ENCODE measurements at regions not wholly inside any gene's neighbourhood (a gene's known extent, or its start where the extent isn't known, plus 50 kb on each side); places are given as distances from the start of the nearest gene placed in this dataset.

DNA sequence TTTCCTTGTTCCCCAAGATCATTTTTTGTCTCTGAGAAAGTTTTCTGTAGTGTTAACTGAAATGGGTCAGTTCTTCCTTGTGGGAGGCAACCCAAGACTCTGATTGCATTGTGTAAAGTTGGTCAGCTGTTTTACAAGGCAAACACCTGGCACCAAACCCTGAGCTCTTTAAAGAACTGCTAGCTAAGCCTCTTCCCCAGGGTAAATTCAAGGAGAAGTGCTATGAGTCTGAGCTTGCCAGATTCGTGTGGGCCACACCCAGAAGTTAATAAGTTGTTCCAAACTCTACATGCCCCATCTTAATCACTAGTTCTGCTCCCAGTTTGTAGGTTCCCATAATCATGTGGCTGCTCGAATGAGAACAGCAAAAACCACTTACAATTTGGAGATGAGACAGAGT lies 214.5 kb downstream of the BTG1 start:
- no peak for TF ChIP-seq CTCF (IDR thresholded peaks at IDR 0.05; ENCODE audit: low read depth, low read length)
- DNase-seq (ENCODE audit: extremely low read depth, low read depth), result no peak

DNA sequence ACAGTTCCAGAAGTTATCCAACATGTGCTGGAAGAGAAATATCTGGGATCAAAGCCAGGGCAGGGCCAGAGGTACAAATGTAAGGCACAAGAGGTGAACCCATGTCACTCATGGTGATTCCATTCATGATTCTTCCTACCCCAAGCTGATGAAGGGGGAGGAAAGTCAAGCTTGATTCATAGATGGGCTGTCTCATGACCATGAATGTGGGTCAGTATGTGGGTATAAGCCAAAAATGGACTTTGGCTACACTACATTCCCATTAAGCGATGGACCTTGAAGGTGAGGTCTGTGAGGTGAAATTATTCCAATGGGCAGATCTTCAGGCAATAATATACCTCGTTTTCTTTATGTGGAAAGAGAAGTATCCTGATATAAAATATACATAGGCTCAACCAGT lies 217.1 kb downstream of the BTG1 start:
- no peak for DNase-seq (ENCODE audit: extremely low read depth, low read depth)

GRCh38 chr12:91926848-91927247 lies 218.8 kb downstream of the BTG1 start:
- TF ChIP-seq CTCF (IDR thresholded peaks at IDR 0.05; ENCODE audit: low read depth, low read length), result no peak
- DNase-seq (ENCODE audit: extremely low read depth, low read depth), result no peak

More for the DNA sequence above, 217.1 kb downstream of the BTG1 start:
- no peak for TF ChIP-seq CTCF (IDR thresholded peaks at IDR 0.05; ENCODE audit: low read depth, low read length)

DNA sequence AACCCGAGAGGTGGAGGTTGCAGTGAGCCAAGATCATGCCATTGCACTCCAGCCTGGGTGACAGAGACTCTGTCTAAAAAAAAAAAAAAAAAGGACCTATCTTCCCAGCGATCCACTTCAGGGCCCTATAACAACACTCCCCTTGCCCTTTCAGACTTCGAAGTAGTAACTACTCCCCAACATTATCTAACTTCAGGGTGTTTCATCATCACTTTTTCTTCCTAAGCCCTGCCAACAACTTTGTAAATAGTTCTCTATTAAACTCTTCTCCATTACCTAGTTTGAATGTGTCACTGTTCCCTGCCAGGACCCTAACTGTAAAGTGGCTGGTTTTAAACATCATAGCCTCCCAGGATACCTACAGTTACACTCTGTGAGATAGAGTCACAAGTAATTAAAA lies 220.8 kb downstream of the BTG1 start:
- no peak for DNase-seq (ENCODE audit: extremely low read depth, low read depth)
- TF ChIP-seq CTCF (IDR thresholded peaks at IDR 0.05; ENCODE audit: low read depth, low read length), result no peak

DNA sequence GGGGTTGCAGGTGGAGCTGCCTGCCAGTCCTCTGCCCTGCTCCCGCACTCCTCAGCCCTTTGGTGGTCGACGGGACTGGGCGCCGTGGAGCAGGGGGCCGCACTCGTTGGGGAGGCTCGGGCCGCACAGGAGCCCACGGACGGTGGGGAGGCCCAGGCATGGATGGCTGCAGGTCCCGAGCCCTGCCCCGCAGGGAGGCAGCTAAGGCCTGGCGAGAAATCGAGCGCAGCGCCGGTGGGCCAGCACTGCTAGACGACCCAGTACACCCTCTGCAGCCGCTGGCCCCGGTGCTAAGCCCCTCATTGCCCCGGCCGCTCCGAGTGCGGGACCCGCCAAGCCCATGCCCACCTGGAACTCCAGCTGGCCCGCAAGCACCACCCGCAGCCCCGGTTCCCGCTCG lies 221.8 kb downstream of the BTG1 start:
- TF ChIP-seq CTCF (IDR thresholded peaks at IDR 0.05; ENCODE audit: low read depth, low read length), result no peak

DNA sequence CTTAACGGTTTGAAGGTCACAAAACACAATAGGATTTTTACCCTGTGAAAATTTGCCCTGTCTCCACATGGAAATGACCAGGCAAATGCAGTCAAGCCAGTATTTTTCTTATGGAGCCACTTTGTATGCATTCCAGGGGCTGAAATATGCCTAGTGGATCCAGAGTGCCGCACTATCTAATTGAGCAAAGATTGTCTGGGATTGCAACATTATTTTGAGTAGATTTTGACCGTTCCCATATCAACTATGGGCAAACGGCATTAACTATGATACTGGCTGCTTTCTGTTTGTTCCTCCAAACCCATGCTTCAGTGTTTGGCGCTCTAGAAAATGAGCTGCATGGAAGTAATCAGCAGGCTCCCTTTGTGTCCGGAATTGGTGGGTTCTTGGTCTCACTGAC lies 223.0 kb downstream of the BTG1 start:
- DNase-seq (ENCODE audit: extremely low read depth, low read depth), result no peak

More for the DNA sequence above, 221.8 kb downstream of the BTG1 start:
- DNase-seq (ENCODE audit: extremely low read depth, low read depth), result no peak

DNA sequence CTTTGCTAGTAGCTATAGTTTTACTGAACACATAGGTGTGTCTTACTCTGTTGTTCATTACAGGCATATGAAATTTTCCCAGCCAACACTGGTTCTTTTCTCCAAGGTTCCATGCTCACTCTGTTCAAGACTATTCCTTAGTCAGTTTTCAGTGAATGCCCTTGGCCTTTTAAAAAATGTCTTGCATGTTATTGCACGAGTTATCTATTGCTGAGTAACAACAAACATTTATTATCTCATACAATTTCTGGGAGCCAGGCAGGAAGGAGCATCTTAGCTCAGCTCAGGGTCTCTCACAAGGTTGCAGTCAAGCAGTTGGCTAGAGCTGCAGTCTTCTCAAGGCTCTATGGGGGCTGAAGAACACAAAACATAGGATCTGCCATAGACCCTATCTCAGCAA lies 223.5 kb downstream of the BTG1 start:
- no peak for DNase-seq (ENCODE audit: extremely low read depth, low read depth)
- TF ChIP-seq CTCF (IDR thresholded peaks at IDR 0.05; ENCODE audit: low read depth, low read length), result no peak

More for the DNA sequence above, 223.0 kb downstream of the BTG1 start:
- no peak for TF ChIP-seq CTCF (IDR thresholded peaks at IDR 0.05; ENCODE audit: low read depth, low read length)
